ENCODE measurements at regions not wholly inside any gene's neighbourhood (a gene's known extent, or its start where the extent isn't known, plus 50 kb on each side); places are given as distances from the start of the nearest gene placed in this dataset.
"Not testable (repeated sequence)": the region's sequence is repeated elsewhere in the genome, so short reads cannot be mapped to it uniquely, and the experiment has no call there.

- peak; percentile 4 for DNase-seq (ENCODE audit: low spot score)
Observed at GRCh38 chr2:22110244-22110651, 986.5 kb downstream of the TDRD15 start.

- peak; percentile 7 for DNase-seq (ENCODE audit: low spot score)
Observed at GRCh38 chr2:22124003-22124402, 1000.2 kb downstream of the TDRD15 start.

- no peak for DNase-seq (ENCODE audit: low spot score)
Observed at GRCh38 chr2:22126106-22126505, 1002.3 kb downstream of the TDRD15 start.

GRCh38 chr2:22126978-22127377 lies 1003.2 kb downstream of the TDRD15 start:
- DNase-seq (ENCODE audit: low spot score), result no peak

GRCh38 chr2:22134421-22134820 lies 1010.7 kb downstream of the TDRD15 start:
- DNase-seq (ENCODE audit: low spot score), result no peak

- DNase-seq (ENCODE audit: low spot score), result no peak
Observed at GRCh38 chr2:22136446-22136845, 1012.7 kb downstream of the TDRD15 start.

- no peak for DNase-seq (ENCODE audit: low spot score)
Observed at GRCh38 chr2:22143840-22144239, 1020.1 kb downstream of the TDRD15 start.

- no peak for DNase-seq (ENCODE audit: low spot score)
Observed at GRCh38 chr2:22153931-22154613, 1030.3 kb downstream of the TDRD15 start.

- not testable (repeated sequence) for DNase-seq (ENCODE audit: low spot score)
Observed at GRCh38 chr2:22156661-22157060, 1032.9 kb downstream of the TDRD15 start.

GRCh38 chr2:22167256-22167655 lies 1043.5 kb downstream of the TDRD15 start:
- DNase-seq (ENCODE audit: low spot score), result no peak

- no peak for DNase-seq (ENCODE audit: low spot score)
Observed at GRCh38 chr2:22175003-22175402, 1051.2 kb downstream of the TDRD15 start.

- DNase-seq (ENCODE audit: low spot score), result no peak
Observed at GRCh38 chr2:22185251-22185650, 1061.5 kb downstream of the TDRD15 start.

GRCh38 chr2:22186261-22186828 lies 1062.6 kb downstream of the TDRD15 start:
- not testable (repeated sequence) for DNase-seq (ENCODE audit: low spot score)

GRCh38 chr2:22189893-22190480 lies 1066.2 kb downstream of the TDRD15 start:
- DNase-seq (ENCODE audit: low spot score), result no peak

- no peak for DNase-seq (ENCODE audit: low spot score)
Observed at GRCh38 chr2:22194218-22194617, 1070.5 kb downstream of the TDRD15 start.

GRCh38 chr2:22196806-22197205 lies 1073.0 kb downstream of the TDRD15 start:
- no peak for DNase-seq (ENCODE audit: low spot score)

GRCh38 chr2:22198381-22199283 lies 1074.9 kb downstream of the TDRD15 start:
- DNase-seq (ENCODE audit: low spot score), result no peak

- DNase-seq (ENCODE audit: low spot score), result no peak
Observed at GRCh38 chr2:22199994-22200393, 1076.2 kb downstream of the TDRD15 start.

- no peak for DNase-seq (ENCODE audit: low spot score)
Observed at GRCh38 chr2:22209545-22209944, 1085.8 kb downstream of the TDRD15 start.

- DNase-seq (ENCODE audit: low spot score), result no peak
Observed at GRCh38 chr2:22213237-22213636, 1089.5 kb downstream of the TDRD15 start.

- DNase-seq (ENCODE audit: low spot score), result peak; percentile 4
Observed at GRCh38 chr2:22215517-22215916, 1091.7 kb downstream of the TDRD15 start.

GRCh38 chr2:22217881-22218280 lies 1094.1 kb downstream of the TDRD15 start:
- DNase-seq (ENCODE audit: low spot score), result no peak

- no peak for DNase-seq (ENCODE audit: low spot score)
Observed at GRCh38 chr2:22221006-22221405, 1097.2 kb downstream of the TDRD15 start.

All from NAMALWA (cell line).